Endothelial cell of umbilical vein (primary cell): ENCODE measurements at regions not wholly inside any gene's neighbourhood (a gene's known extent, or its start where the extent isn't known, plus 50 kb on each side); places are given as distances from the start of the nearest gene placed in this dataset.

Experiments
- BruUV-seq: library from RNA; stranded (reverse); fragments of 400-500 nt; replicated peaks from 2 replicates; lab custom pipeline; 2021; lab: Mats Ljungman, UMichigan
- CTCF ChIA-PET: fragments of 300-600, 350-600 bp; sonication (Branson Sonifier 250); formaldehyde crosslinking; loops from one replicate; lab custom pipeline; 2021; ENCODE audit warnings: antibody characterized with exemption, inconsistent platforms; lab: Charles Lee
- POLR2A ChIA-PET: fragments of 300-600, 350-600 bp; sonication (Branson Sonifier 250); formaldehyde crosslinking; loops from one replicate; lab custom pipeline; 2021; ENCODE audit warnings: antibody characterized with exemption, inconsistent platforms; lab: Charles Lee
- DNase-seq: peaks from one replicate; pipeline ENCODE4 v3.0.0-alpha.2; 2011; ENCODE audit warnings: low read depth, low spot score
- FAIRE-seq: peaks from 2 replicates; lab custom pipeline; 2011; peaks lifted over from hg19 to GRCh38; lab: Jason Lieb, UNC
- H2AFZ ChIP-seq: 2 replicates; pipeline ENCODE4 v1.6.0; 2012; ENCODE audit warnings: low read depth, low read length, control low read depth, inconsistent platforms
- H3K27ac ChIP-seq: 2 replicates; pipeline ENCODE4 v1.5.1; 2011; ENCODE audit warnings: low read depth, mild to moderate bottlenecking, control low read depth, low read length, moderate library complexity; ENCODE audit not compliant: insufficient read depth
- H3K27me3 ChIP-seq, 2 experiments: 2 replicates each; pipeline versions ENCODE4 v1.6.0 to v1.6.1; 2011; ENCODE audit warnings: low read length in 2 of 2, mixed read lengths in 1 of 2; ENCODE audit not compliant: control insufficient read depth in 2 of 2, insufficient read depth in 2 of 2
- H3K36me3 ChIP-seq, 2 experiments: 2 replicates in 1 of 2; 3 replicates in 1 of 2; pipeline ENCODE4 v1.5.1; 2011; ENCODE audit warnings: low read length in 2 of 2, mild to moderate bottlenecking in 1 of 2, moderate library complexity in 1 of 2; ENCODE audit not compliant: control insufficient read depth in 2 of 2, insufficient read depth in 2 of 2; ENCODE audit errors: extremely low read depth in 1 of 2
- H3K4me1 ChIP-seq: 3 replicates; pipeline ENCODE4 v1.5.1; 2011; ENCODE audit warnings: mild to moderate bottlenecking, low read length; ENCODE audit not compliant: control insufficient read depth, insufficient read depth; ENCODE audit errors: extremely low read depth
- H3K4me2 ChIP-seq: 2 replicates; pipeline ENCODE4 v1.6.1; 2011; ENCODE audit warnings: low read length, control low read depth, mixed read lengths; ENCODE audit not compliant: insufficient read depth
- H3K4me3 ChIP-seq, 3 experiments: fragments of 200-600 bp in 1 of 3; sonication (generic), shearing (Covaris generic) in 1 of 3; replicated peaks in 1 of 3; 2 replicates each; pipeline ENCODE4 v1.5.1; 2011 to 2016; ENCODE audit warnings: control low read depth in 3 of 3, low read length in 3 of 3, mild to moderate bottlenecking in 2 of 3, inconsistent platforms in 1 of 3, low read depth in 1 of 3, moderate library complexity in 1 of 3; ENCODE audit not compliant: insufficient read depth in 1 of 3
- H3K79me2 ChIP-seq: 2 replicates; pipeline ENCODE4 v1.6.0; 2012; ENCODE audit warnings: low read length, inconsistent platforms; ENCODE audit not compliant: control insufficient read depth, insufficient read depth
- H3K9ac ChIP-seq: replicated peaks from 2 replicates; pipeline ENCODE3; 2011; ENCODE audit warnings: low read length, control low read depth; ENCODE audit not compliant: insufficient read depth; ENCODE audit errors: extremely low read depth
- H3K9me1 ChIP-seq: replicated peaks from 3 replicates; pipeline ENCODE4 v1.6.0; 2011; ENCODE audit warnings: mild to moderate bottlenecking, low read length; ENCODE audit not compliant: control insufficient read depth, insufficient read depth; ENCODE audit errors: extremely low read depth
- H3K9me3 ChIP-seq: replicated peaks from 2 replicates; pipeline ENCODE4 v1.5.1; 2012; ENCODE audit warnings: low read length, inconsistent platforms; ENCODE audit not compliant: control insufficient read depth, insufficient read depth
- H4K20me1 ChIP-seq: replicated peaks from 2 replicates; pipeline ENCODE3; 2011; ENCODE audit warnings: mild to moderate bottlenecking, low read length; ENCODE audit not compliant: control insufficient read depth, insufficient read depth; ENCODE audit errors: extremely low read depth
- CTCF ChIP-seq, 2 donors: IDR thresholded peaks; 1 replicate in 1 of 2; 2 replicates in 1 of 2; pipeline ENCODE4 v1.5.1; 2011; ENCODE audit warnings: low read length in 2 of 2, mild to moderate bottlenecking in 2 of 2, moderate library complexity in 2 of 2, control low read depth in 1 of 2, inconsistent platforms in 1 of 2, low read depth in 1 of 2; ENCODE audit not compliant: insufficient read depth in 1 of 2; ENCODE audit errors: extremely low read depth in 1 of 2
- EZH2 ChIP-seq: IDR thresholded peaks from 2 replicates; pipeline ENCODE4 v1.6.1; 2012; ENCODE audit warnings: borderline replicate concordance, low read depth, mild to moderate bottlenecking, moderate library complexity, low read length, inconsistent platforms; ENCODE audit not compliant: severe bottlenecking
- FOS ChIP-seq: IDR thresholded peaks from 2 replicates; pipeline ENCODE4 v1.6.1; 2011; ENCODE audit warnings: mild to moderate bottlenecking, low read length, moderate library complexity, borderline replicate concordance; ENCODE audit not compliant: insufficient read depth
- GATA2 ChIP-seq: IDR thresholded peaks from 2 replicates; pipeline ENCODE4 v1.7.0; 2011; ENCODE audit warnings: low read depth, mild to moderate bottlenecking, moderate library complexity, mixed read lengths, low read length; ENCODE audit not compliant: insufficient read length, insufficient read depth
- JUN ChIP-seq: IDR thresholded peaks from 2 replicates; pipeline ENCODE4 v1.6.1; 2011; ENCODE audit warnings: borderline replicate concordance, low read depth; ENCODE audit not compliant: insufficient read length, insufficient read depth
- MYC ChIP-seq: IDR thresholded peaks from one replicate; pipeline ENCODE4 v1.6.1; 2011; ENCODE audit warnings: mild to moderate bottlenecking, low read depth, low read length
- POLR2A ChIP-seq: IDR thresholded peaks from 2 replicates; pipeline ENCODE4 v1.6.1; 2012; ENCODE audit warnings: low read depth, mild to moderate bottlenecking, control low read depth, low read length
- POLR2AphosphoS5 ChIP-seq: IDR thresholded peaks from 2 replicates; pipeline ENCODE4 v1.6.1; 2012; ENCODE audit warnings: low read depth, mild to moderate bottlenecking, control low read depth, low read length, moderate library complexity; ENCODE audit not compliant: insufficient read depth
- dilution Hi-C: fragments of 300-500 bp; cut with MboI; formaldehyde crosslinking; loops from one replicate; pipeline ENCODE4 v1.15.0; 2019; ENCODE audit warnings: low sequenced_read_pairs; ENCODE audit not compliant: extremely low pct_ligation_motif_present
- intact Hi-C: fragments of 100-400 bp; cut with micrococcal nuclease; formaldehyde crosslinking; loops from one replicate; pipeline ENCODE4 v1.10.0; 2022
- TF ChIP-seq, protein P1 (sequence below): IDR thresholded peaks from 2 replicates; pipeline ENCODE4 v1.6.1; 2011; ENCODE audit not compliant: insufficient read depth, insufficient read length

DNA sequence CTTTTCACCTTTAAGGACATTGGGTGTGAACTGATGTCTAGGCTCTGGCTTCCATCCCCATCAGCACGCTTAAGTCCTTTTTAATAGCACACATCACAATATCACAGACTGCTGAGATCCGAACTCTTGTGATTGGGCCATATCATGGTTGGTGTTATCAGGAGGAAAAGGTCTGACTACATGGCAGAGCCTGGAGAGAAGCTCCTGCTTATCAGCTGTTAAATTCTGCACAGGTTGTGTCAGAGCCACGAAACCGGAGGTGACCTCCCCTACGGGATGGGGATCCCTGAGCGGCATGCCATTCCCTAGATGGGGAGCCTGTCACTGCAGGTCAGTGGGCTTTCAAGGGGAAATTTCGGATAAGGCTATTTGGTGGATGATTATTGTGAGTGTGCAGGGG, 182.4 kb downstream of the INHBA start:
- intact Hi-C loops (no loop called here), dilution Hi-C loops (no loop called here)
- no peak overlapping the region for H2AFZ ChIP-seq
- ChIA-PET POLR2A (no interaction called here), CTCF (no interaction called here)
- no peaks in the 10 kb centered on the region for H3K4me1 ChIP-seq
- H3K9ac ChIP-seq: no peak overlapping the region
- TF ChIP-seq, protein P1, sequence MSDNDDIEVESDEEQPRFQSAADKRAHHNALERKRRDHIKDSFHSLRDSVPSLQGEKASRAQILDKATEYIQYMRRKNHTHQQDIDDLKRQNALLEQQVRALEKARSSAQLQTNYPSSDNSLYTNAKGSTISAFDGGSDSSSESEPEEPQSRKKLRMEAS: no peak
- TF ChIP-seq EZH2 (no peak), GATA2 (no peak), JUN (no peak), POLR2AphosphoS5 (no peak), POLR2A (no peak), MYC (no peak), FOS (no peak), CTCF (IDR thresholded peaks at IDR 0.05; ENCODE audit: extremely low read depth in 1 of 2, insufficient read depth in 1 of 2, low read depth in 1 of 2, low read length in 2 of 2) (no peak)
- H3K36me3 ChIP-seq: no peaks in the 10 kb centered on the region
- no peaks in the 10 kb centered on the region for H3K27me3 ChIP-seq
- no peaks in the 10 kb centered on the region for H4K20me1 ChIP-seq
- BruUV-seq: no TSS peak
- no peak overlapping the region for H3K4me2 ChIP-seq
- H3K4me3 ChIP-seq: no peak overlapping the region
- no peaks in the 10 kb centered on the region for H3K79me2 ChIP-seq
- H3K27ac ChIP-seq: no peak overlapping the region
- H3K9me1 ChIP-seq: no peaks in the 10 kb centered on the region
- FAIRE-seq (no peak), DNase-seq (no peak)
- no peaks in the 10 kb centered on the region for H3K9me3 ChIP-seq
